Aorta (tissue), 5 donors: ENCODE measurements at regions not wholly inside any gene's neighbourhood (a gene's known extent, or its start where the extent isn't known, plus 50 kb on each side); places are given as distances from the start of the nearest gene placed in this dataset.

ENCODE experiments used
- ATAC-seq: fragments of 200-7000 bp; cut with Tn5 transposase; one replicate; pipeline ENCODE4 v1.9.1; 2022; ENCODE audit warnings: moderate library complexity; ENCODE audit not compliant: low FRiP score
- DNase-seq, 2 donors: peaks; one replicate each; pipeline ENCODE4 v3.0.0-alpha.2; 2020
- H3K27ac ChIP-seq, 2 donors: one replicate each; pipeline ENCODE4 v1.5.1; 2013; ENCODE audit warnings: low read length in 2 of 2, mild to moderate bottlenecking in 2 of 2, moderate library complexity in 2 of 2, control low read depth in 1 of 2, inconsistent platforms in 1 of 2, low read depth in 1 of 2
- H3K27me3 ChIP-seq, 2 donors: one replicate each; pipeline ENCODE4 v1.6.1; 2013; ENCODE audit warnings: control low read depth in 1 of 2, low read length in 1 of 2, mild to moderate bottlenecking in 1 of 2, moderate library complexity in 1 of 2; ENCODE audit not compliant: insufficient read depth in 2 of 2, control insufficient read depth in 1 of 2
- H3K36me3 ChIP-seq, 2 donors: one replicate each; pipeline ENCODE4 v1.6.1; 2013; ENCODE audit warnings: control low read depth in 1 of 2, low read length in 1 of 2, mild to moderate bottlenecking in 1 of 2; ENCODE audit not compliant: insufficient read depth in 2 of 2, control insufficient read depth in 1 of 2
- H3K4me1 ChIP-seq, 2 donors: one replicate each; pipeline ENCODE4 v1.6.1; 2013; ENCODE audit warnings: low read length in 2 of 2, control low read depth in 1 of 2, mild to moderate bottlenecking in 1 of 2, moderate library complexity in 1 of 2; ENCODE audit not compliant: insufficient read depth in 2 of 2, control insufficient read depth in 1 of 2
- H3K4me3 ChIP-seq, 2 donors: one replicate each; pipeline ENCODE4 v1.5.1; 2013; ENCODE audit warnings: low read length in 2 of 2, control low read depth in 1 of 2, mild to moderate bottlenecking in 1 of 2
- H3K9me3 ChIP-seq: one replicate; pipeline ENCODE4 v1.6.1; 2013; ENCODE audit warnings: mild to moderate bottlenecking, low read length; ENCODE audit not compliant: control insufficient read depth
- WGBS, 2 donors: extraction: QIAGEN DNeasy Blood & Tissue Kit; methylation state at CpG; one replicate each; pipeline ENCODE4 v1.1.7; 2013; 5-methylcytosine and 5-hydroxymethylcytosine counted together
- intact Hi-C, 2 donors: fragments of 100-400 bp; cut with DNase I; formaldehyde crosslinking; loops; one replicate each; pipeline versions ENCODE4 v1.14.2 to v1.15.0; 2022
- donor health status: healthy with polysubstance abuse.
- donor health status: Bipolar disorder and iron deficiency.
- donor health status: DM: no; HTN: no; CAD: no.
- donor health status: DM: no; HTN: no; CAD: no.
- donor health status: DM: yes; HTN: yes; CAD: no.

DNA sequence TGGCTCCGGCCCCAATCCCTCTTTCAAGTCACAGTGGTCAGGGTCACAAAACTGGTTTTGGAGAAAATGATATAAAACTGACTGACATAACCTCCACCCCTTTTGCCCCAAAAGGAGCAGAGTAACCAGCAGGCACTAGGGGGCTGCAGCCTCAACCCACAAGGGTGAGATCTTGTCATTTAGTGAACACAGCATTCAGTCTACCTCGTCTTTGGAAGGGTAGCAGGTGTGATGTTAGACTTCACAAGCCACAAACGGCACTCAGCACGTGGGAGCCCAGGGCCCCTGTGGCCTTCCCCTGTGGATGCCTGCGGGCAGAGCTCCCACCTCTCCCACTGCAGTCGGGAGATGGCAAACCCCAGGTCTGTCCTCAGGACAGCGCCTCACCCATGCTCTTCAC, 372.1 kb upstream of the MYT1L start:
- intact Hi-C loops = no loop called here

DNA sequence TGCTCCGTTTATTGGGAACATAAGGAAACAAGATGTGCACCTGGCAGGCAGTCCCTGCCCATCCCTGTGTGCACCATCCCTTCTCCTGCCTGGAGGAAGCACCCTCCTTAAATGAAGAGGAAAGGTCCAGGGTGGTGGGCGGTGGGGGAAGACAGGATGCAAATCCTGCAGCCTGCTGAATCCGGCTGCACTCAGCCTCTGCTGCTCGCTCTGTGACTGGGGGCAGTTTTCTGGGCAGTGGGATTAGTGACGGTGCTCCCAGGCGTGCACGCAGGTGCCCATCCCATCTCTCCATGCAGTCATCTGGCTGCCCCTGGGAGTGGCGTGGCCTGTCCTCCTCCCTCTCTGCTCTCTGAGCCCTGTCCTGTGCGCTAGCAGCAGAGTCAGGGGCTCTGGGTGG, 371.3 kb upstream of the MYT1L start:
- Histone ChIP-seq H3K9me3 (no peaks in the 10 kb centered on the region), H3K4me3 (no peak overlapping the region), H3K27me3 (no peaks in the 10 kb centered on the region), H3K27ac (no peak overlapping the region), H3K4me1 (no peaks in the 10 kb centered on the region), H3K36me3 (no peaks in the 10 kb centered on the region)
- intact Hi-C loops = no loop called here
- DNase-seq (no peak), ATAC-seq (no peak)
- WGBS, 2 donors = 79 to 80% methylated on average over 9 of the region's 9 CpGs

More for the DNA sequence above, 372.1 kb upstream of the MYT1L start:
- DNase-seq (peak in 1 of 2 donors; percentile 27), ATAC-seq (no peak)
- Histone ChIP-seq H3K36me3 (no peaks in the 10 kb centered on the region), H3K4me3 (no peak overlapping the region), H3K27me3 (no peaks in the 10 kb centered on the region), H3K27ac (no peak overlapping the region), H3K9me3 (no peaks in the 10 kb centered on the region), H3K4me1 (no peaks in the 10 kb centered on the region)
- 73 to 87% methylated on average over 7 of the region's 7 CpGs for WGBS, 2 donors

DNA sequence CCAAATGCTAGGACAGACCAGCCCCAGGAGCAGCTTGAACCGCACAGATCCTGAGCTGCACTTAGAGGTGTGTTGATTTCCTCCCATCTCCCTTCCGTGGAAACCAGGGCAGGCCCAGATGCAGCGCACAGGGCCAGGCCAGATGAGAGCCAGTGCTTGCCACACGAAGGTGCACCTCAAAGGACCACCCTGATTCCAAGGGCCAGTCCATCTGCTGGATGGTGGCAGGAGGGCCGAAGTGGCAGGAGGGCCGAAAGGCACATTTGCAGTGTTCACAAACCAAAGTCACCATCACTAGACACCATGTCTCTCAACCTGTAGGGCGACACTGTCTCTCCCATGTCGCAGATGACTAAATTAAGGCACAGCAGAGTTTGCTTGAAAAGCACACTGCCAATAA, 370.7 kb upstream of the MYT1L start:
- no peak overlapping the region for H3K4me3 ChIP-seq
- no peak for DNase-seq
- intact Hi-C loops = no loop called here
- no peak overlapping the region for H3K27ac ChIP-seq
- no peak for ATAC-seq
- no peaks in the 10 kb centered on the region for H3K27me3 ChIP-seq
- WGBS, 2 donors = 73 to 74% methylated on average over 8 of the region's 8 CpGs
- no peaks in the 10 kb centered on the region for H3K36me3 ChIP-seq
- no peaks in the 10 kb centered on the region for H3K9me3 ChIP-seq
- no peaks in the 10 kb centered on the region for H3K4me1 ChIP-seq

DNA sequence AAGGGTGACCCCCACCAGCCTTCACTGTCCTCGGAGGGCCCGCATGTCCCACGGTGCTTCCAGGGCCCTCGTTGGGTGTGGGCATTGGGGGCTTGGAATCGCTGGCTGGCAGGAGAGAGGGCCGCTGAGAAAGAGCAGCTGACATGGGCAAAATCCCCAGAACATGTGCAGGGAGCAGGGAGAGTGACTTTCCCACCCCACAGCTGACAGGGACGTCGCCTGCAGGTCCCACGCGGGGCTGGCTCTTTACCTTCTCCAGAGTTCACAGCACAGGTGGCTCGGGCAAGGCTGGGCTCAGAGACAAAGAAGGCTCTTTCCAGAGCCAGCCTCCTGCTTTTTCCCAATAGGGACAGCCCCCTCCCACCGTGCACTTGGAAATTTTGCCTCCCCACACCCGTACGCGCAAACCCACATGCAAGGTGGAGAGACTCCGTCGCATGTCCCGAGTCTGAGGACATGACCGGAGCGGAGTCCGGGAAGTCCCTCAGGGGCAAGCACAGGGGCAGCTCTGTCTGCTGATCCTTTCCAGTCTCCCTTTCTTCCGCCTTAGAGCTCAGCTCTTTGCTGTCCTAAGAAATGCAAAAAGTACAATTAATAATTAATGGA, 370.2 kb upstream of the MYT1L start:
- H3K27ac ChIP-seq = no peak overlapping the region
- whole genome bisulfite sequencing, 2 donors = 81 to 86% methylated on average over 22 of the region's 22 CpGs
- no peaks in the 10 kb centered on the region for H3K9me3 ChIP-seq
- intact Hi-C loops = no loop called here
- H3K36me3 ChIP-seq = no peaks in the 10 kb centered on the region
- ATAC-seq = no peak
- no peak for DNase-seq
- H3K27me3 ChIP-seq = no peaks in the 10 kb centered on the region
- H3K4me3 ChIP-seq = no peak overlapping the region
- no peaks in the 10 kb centered on the region for H3K4me1 ChIP-seq

DNA sequence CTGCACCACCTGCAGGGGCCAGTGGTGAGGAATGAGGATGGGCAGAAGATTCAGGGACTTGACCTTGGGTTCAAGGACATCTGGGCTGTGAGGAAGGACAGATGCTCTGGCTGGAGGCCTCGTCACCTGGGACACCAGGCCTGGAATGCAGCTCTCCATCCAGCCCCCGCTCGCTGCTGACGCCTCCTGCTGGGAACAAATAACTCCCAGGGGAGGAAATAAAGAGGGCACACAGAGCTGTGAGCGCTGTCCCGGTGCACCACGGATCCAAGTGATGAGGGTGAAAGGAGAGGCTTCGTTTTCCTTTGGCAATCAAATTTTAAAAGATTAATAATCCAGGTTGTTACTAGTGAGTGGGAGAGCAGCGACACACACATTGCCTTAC, 368.0 kb upstream of the MYT1L start:
- DNase-seq (no peak), ATAC-seq (no peak)
- WGBS, 2 donors = 52% methylated on average over 8 to 9 of the region's 9 CpGs
- H3K27me3 ChIP-seq = no peaks in the 10 kb centered on the region
- no peak overlapping the region for H3K27ac ChIP-seq
- intact Hi-C loops = no loop called here
- H3K9me3 ChIP-seq = no peaks in the 10 kb centered on the region
- H3K4me1 ChIP-seq = no peaks in the 10 kb centered on the region
- no peak overlapping the region for H3K4me3 ChIP-seq
- no peaks in the 10 kb centered on the region for H3K36me3 ChIP-seq

DNA sequence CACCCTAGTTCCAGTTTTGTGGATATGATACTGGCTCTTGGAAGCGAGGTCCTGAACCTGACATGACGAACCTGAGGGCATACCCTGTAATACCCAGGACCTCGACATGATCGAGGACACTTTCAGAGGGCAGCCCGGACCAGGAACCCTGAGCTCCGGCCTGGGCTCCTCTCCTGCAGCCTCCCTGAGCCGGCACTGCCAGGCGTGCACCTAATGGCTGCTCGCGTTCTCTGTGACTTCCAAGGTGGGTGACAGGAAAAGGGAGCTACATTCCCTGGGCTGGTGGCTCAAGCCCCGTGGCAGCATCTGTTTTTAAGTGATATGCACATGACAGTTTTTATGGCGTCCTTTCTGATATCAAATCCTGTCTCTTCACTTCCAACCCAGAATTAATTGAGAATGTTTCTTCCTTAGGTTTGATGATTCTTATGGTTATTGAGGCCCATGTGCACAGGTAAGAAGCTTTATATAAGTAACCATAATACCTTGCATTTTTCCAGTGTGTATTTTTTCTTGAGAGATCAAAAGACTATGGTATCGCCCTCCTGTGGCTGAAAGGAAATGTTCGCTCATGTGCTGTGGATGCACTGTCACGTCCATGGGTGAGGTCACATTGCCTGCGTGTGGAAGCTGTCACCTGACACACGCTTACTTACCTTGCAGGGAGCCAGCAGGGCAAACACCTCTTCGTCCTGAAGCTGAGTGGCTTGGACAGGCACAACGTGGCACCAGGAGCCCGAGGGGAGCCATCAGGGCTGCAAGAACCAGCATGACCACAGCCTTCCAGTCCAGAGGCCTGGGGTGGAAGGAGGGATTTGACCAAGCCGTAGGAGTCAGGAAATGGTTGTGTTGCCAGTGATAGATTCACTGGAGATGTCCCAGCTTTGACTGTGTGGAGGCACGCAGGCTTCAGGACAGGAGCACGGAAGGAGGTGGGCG, 367.4 kb upstream of the MYT1L start:
- WGBS, 2 donors = 78 to 80% methylated on average over 24 of the region's 24 CpGs
- DNase-seq = no peak
- Histone ChIP-seq H3K4me3 (no peak overlapping the region), H3K27me3 (no peaks in the 10 kb centered on the region), H3K9me3 (no peaks in the 10 kb centered on the region), H3K36me3 (no peaks in the 10 kb centered on the region), H3K4me1 (no peaks in the 10 kb centered on the region), H3K27ac (no peak overlapping the region)
- intact Hi-C loops = no loop called here
- ATAC-seq = no peak

DNA sequence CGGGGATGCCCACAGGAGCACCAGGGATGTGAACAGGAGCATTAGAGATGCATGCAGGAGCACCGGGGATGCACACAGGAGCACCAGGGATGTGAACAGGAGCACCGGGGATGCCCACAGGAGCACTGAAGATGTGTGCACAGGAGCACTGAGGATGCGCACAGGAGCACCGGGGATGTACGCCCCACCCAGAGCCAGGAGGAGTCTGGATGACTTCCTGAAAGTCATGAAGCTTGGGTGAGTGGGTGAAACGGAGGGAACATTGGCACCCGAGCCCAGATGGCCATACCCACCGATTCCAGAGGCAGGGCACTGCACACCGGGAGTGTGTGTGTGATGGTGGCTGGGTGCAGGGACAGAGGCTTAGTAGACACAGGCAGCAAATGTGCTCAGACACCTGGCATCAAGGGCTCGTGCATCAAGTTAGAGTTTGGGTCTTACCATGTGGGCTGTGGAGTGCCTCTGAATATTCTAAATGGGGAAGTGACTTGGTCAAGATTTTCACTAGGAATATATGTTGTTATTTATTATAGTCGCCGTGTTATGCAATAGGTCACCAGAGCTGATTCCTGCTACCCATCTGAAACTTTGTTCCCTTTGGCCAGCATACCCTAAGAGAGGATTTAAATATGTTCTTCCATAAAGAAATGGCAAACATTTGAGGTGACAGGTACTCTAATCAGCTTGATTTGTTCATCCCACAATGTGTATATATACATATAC, 365.8 kb upstream of the MYT1L start:
- DNase-seq (no peak), ATAC-seq (no peak)
- no peaks in the 10 kb centered on the region for H3K36me3 ChIP-seq
- H3K4me3 ChIP-seq = no peak overlapping the region
- H3K27me3 ChIP-seq = no peaks in the 10 kb centered on the region
- no peaks in the 10 kb centered on the region for H3K4me1 ChIP-seq
- no peak overlapping the region for H3K27ac ChIP-seq
- intact Hi-C loops = no loop called here
- 81 to 85% methylated on average over 13 of the region's 13 CpGs for WGBS, 2 donors
- H3K9me3 ChIP-seq = no peaks in the 10 kb centered on the region

DNA sequence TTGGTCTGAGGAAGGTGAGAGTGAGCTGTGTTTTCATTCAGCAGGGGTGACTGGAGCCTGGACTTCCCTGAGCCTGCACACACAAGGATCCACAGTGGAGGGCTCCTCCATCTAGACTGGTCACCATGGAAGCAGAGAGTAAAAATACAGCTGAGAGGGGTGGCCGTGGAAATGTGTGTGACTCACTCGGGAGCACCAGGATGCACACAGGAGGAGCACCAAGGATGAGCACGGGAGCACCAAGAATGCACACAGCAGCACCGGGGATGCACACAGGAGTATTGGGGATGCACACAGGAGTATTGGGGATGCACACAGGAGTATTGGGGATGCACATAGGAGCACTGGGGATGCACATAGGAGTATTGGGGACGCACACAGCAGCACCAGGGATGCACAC, 365.2 kb upstream of the MYT1L start:
- no peak for DNase-seq
- 75 to 76% methylated on average over 5 of the region's 5 CpGs for WGBS, 2 donors
- no peak overlapping the region for H3K27ac ChIP-seq
- H3K4me1 ChIP-seq = no peaks in the 10 kb centered on the region
- intact Hi-C loops = no loop called here
- H3K36me3 ChIP-seq = no peaks in the 10 kb centered on the region
- no peak for ATAC-seq
- H3K27me3 ChIP-seq = no peaks in the 10 kb centered on the region
- no peak overlapping the region for H3K4me3 ChIP-seq
- H3K9me3 ChIP-seq = no peaks in the 10 kb centered on the region
